ENCODE measurements at regions not wholly inside any gene's neighbourhood (a gene's known extent, or its start where the extent isn't known, plus 50 kb on each side); places are given as distances from the start of the nearest gene placed in this dataset.
"Not testable (repeated sequence)": the region's sequence is repeated elsewhere in the genome, so short reads cannot be mapped to it uniquely, and the experiment has no call there.

GRCh38 chr5:94102849-94103248 lies 361.4 kb upstream of the POU5F2 start:
- H3K4me3 ChIP-seq (ENCODE audit: severe bottlenecking), result no peak overlapping the region
- TF ChIP-seq CTCF (IDR thresholded peaks at IDR 0.05; ENCODE audit: poor library complexity, severe bottlenecking), result no peak
- no peak for DNase-seq (ENCODE audit: low spot score)
- no peak for ATAC-seq (ENCODE audit: low read depth)
- H3K27ac ChIP-seq (ENCODE audit: poor library complexity, severe bottlenecking), result no peak overlapping the region
- no peaks in the 10 kb centered on the region for H3K9me3 ChIP-seq (ENCODE audit: severe bottlenecking)
- H3K4me1 ChIP-seq (ENCODE audit: insufficient read depth, poor library complexity, severe bottlenecking), result no peaks in the 10 kb centered on the region
- no peaks in the 10 kb centered on the region for H3K36me3 ChIP-seq (ENCODE audit: low read depth)
- no peaks in the 10 kb centered on the region for H3K27me3 ChIP-seq (ENCODE audit: insufficient read depth, poor library complexity, severe bottlenecking)

- not testable (repeated sequence) for H3K4me1 ChIP-seq (ENCODE audit: insufficient read depth, poor library complexity, severe bottlenecking); ATAC-seq (ENCODE audit: low read depth); H3K4me3 ChIP-seq (ENCODE audit: severe bottlenecking); H3K9me3 ChIP-seq (ENCODE audit: severe bottlenecking); H3K36me3 ChIP-seq (ENCODE audit: low read depth); H3K27me3 ChIP-seq (ENCODE audit: insufficient read depth, poor library complexity, severe bottlenecking); DNase-seq (ENCODE audit: low spot score); H3K27ac ChIP-seq (ENCODE audit: poor library complexity, severe bottlenecking)
Observed at GRCh38 chr5:94097384-94097783, 356.0 kb upstream of the POU5F2 start.

- Histone ChIP-seq H3K4me1 (ENCODE audit: insufficient read depth, poor library complexity, severe bottlenecking) (no peaks in the 10 kb centered on the region), H3K27ac (ENCODE audit: poor library complexity, severe bottlenecking) (no peak overlapping the region), H3K9me3 (ENCODE audit: severe bottlenecking) (no peaks in the 10 kb centered on the region), H3K36me3 (ENCODE audit: low read depth) (no peaks in the 10 kb centered on the region), H3K27me3 (ENCODE audit: insufficient read depth, poor library complexity, severe bottlenecking) (no peaks in the 10 kb centered on the region), H3K4me3 (ENCODE audit: severe bottlenecking) (no peak overlapping the region)
- DNase-seq (ENCODE audit: low spot score), result no peak
- no peak for ATAC-seq (ENCODE audit: low read depth)
- no peak for TF ChIP-seq CTCF (IDR thresholded peaks at IDR 0.05; ENCODE audit: poor library complexity, severe bottlenecking)
Observed at GRCh38 chr5:94094793-94095441, 353.5 kb upstream of the POU5F2 start.

GRCh38 chr5:94093300-94093699 lies 351.9 kb upstream of the POU5F2 start:
- H3K27ac ChIP-seq (ENCODE audit: poor library complexity, severe bottlenecking), result no peak overlapping the region
- no peak for TF ChIP-seq CTCF (IDR thresholded peaks at IDR 0.05; ENCODE audit: poor library complexity, severe bottlenecking)
- ATAC-seq (ENCODE audit: low read depth), result no peak

GRCh38 chr5:94086635-94087034 lies 345.2 kb upstream of the POU5F2 start:
- not testable (repeated sequence) for H3K27me3 ChIP-seq (ENCODE audit: insufficient read depth, poor library complexity, severe bottlenecking); H3K36me3 ChIP-seq (ENCODE audit: low read depth); DNase-seq (ENCODE audit: low spot score); ATAC-seq (ENCODE audit: low read depth); H3K9me3 ChIP-seq (ENCODE audit: severe bottlenecking); H3K27ac ChIP-seq (ENCODE audit: poor library complexity, severe bottlenecking); H3K4me1 ChIP-seq (ENCODE audit: insufficient read depth, poor library complexity, severe bottlenecking); H3K4me3 ChIP-seq (ENCODE audit: severe bottlenecking)
- peak; percentile 42 for TF ChIP-seq CTCF (IDR thresholded peaks at IDR 0.05; ENCODE audit: poor library complexity, severe bottlenecking)

More at GRCh38 chr5:94093300-94093699, 351.9 kb upstream of the POU5F2 start:
- H3K27me3 ChIP-seq (ENCODE audit: insufficient read depth, poor library complexity, severe bottlenecking), result no peaks in the 10 kb centered on the region
- H3K9me3 ChIP-seq (ENCODE audit: severe bottlenecking), result no peaks in the 10 kb centered on the region
- no peaks in the 10 kb centered on the region for H3K36me3 ChIP-seq (ENCODE audit: low read depth)
- no peak overlapping the region for H3K4me3 ChIP-seq (ENCODE audit: severe bottlenecking)
- no peak for DNase-seq (ENCODE audit: low spot score)
- H3K4me1 ChIP-seq (ENCODE audit: insufficient read depth, poor library complexity, severe bottlenecking), result no peaks in the 10 kb centered on the region

Measured in RWPE2 (cell line).